Gastrocnemius medialis (tissue), 4 donors: ENCODE measurements at regions not wholly inside any gene's neighbourhood (a gene's known extent, or its start where the extent isn't known, plus 50 kb on each side); places are given as distances from the start of the nearest gene placed in this dataset.

Source experiments
- CTCF ChIP-seq, 5 experiments: fragments of 450-650 bp in 3 of 5; fragments of 200-600 bp in 2 of 5; sonication (generic) in 2 of 5; IDR thresholded peaks in 4 of 5; conservative IDR thresholded peaks in 1 of 5; 1 replicate in 4 of 5; 2 replicates in 1 of 5; pipeline ENCODE4 v1.5.1; 2016 to 2019; ENCODE audit warnings: antibody characterized with exemption in 5 of 5, mild to moderate bottlenecking in 3 of 5, moderate library complexity in 3 of 5
- POLR2A ChIP-seq, 2 donors: fragments of 450-650 bp; IDR thresholded peaks; one replicate each; pipeline ENCODE4 v1.6.1; 2017; ENCODE audit warnings: antibody characterized with exemption in 2 of 2, mild to moderate bottlenecking in 2 of 2, moderate library complexity in 2 of 2

- TF ChIP-seq POLR2A (IDR thresholded peaks at IDR 0.05): no peak
- TF ChIP-seq CTCF (IDR thresholded peaks at IDR 0.05 in 4 of 5, conservative IDR thresholded peaks at IDR 0.05 in 1 of 5): no peak
Measured at GRCh38 chr13:99860745-99861144, 110.8 kb downstream of the ZIC5 start.
